H1 (cell line): ENCODE measurements at regions not wholly inside any gene's neighbourhood (a gene's known extent, or its start where the extent isn't known, plus 50 kb on each side); places are given as distances from the start of the nearest gene placed in this dataset.

ENCODE experiments used
- CTCF ChIA-PET: fragments of 300-600 bp; sonication (Branson Sonifier 250); formaldehyde crosslinking; loops from one replicate; lab custom pipeline; 2021; ENCODE audit not compliant: partially characterized antibody; lab: Charles Lee
- POLR2A ChIA-PET: fragments of 300-600 bp; sonication (Branson Sonifier 250); formaldehyde crosslinking; loops from one replicate; lab custom pipeline; 2021; ENCODE audit warnings: inconsistent platforms; ENCODE audit not compliant: partially characterized antibody; lab: Charles Lee
- DNase-seq, 2 experiments: peaks; one replicate each; pipeline versions ENCODE4 v3.0.0 to v3.0.0-alpha.2; 2010 to 2022; ENCODE audit warnings: low spot score in 2 of 2, low read depth in 1 of 2, mixed read lengths in 1 of 2
- FAIRE-seq: peaks from 2 replicates; lab custom pipeline; 2011; peaks lifted over from hg19 to GRCh38; lab: Jason Lieb, UNC
- H2AFZ ChIP-seq: 2 replicates; pipeline ENCODE4 v1.8.1; 2012; ENCODE audit warnings: low read length, inconsistent platforms
- H2AK5ac ChIP-seq: 2 replicates; pipeline ENCODE4 v1.6.1; 2013; ENCODE audit warnings: low read depth, low read length
- H2BK120ac ChIP-seq: replicated peaks from 2 replicates; pipeline ENCODE3; 2013; ENCODE audit warnings: low read depth, low read length, inconsistent platforms
- H2BK12ac ChIP-seq: 2 replicates; pipeline ENCODE4 v1.6.1; 2013; ENCODE audit warnings: low read depth, low read length
- H2BK15ac ChIP-seq: 2 replicates; pipeline ENCODE4 v1.6.1; 2013; ENCODE audit warnings: low read length
- H2BK20ac ChIP-seq: 2 replicates; pipeline ENCODE4 v1.6.1; 2013; ENCODE audit warnings: low read length
- H2BK5ac ChIP-seq: 2 replicates; pipeline ENCODE4 v1.6.1; 2013; ENCODE audit warnings: low read depth, low read length
- H3K14ac ChIP-seq: 2 replicates; pipeline ENCODE4 v1.6.1; 2013; ENCODE audit warnings: inconsistent platforms; ENCODE audit not compliant: insufficient read length
- H3K18ac ChIP-seq: 2 replicates; pipeline ENCODE4 v1.6.1; 2013; ENCODE audit warnings: low read length; ENCODE audit errors: extremely low read depth
- H3K23ac ChIP-seq: 2 replicates; pipeline ENCODE4 v1.6.1; 2013; ENCODE audit warnings: inconsistent platforms; ENCODE audit not compliant: insufficient read length
- H3K23me2 ChIP-seq: 2 replicates; pipeline ENCODE4 v1.6.1; 2013; ENCODE audit warnings: low read depth, low read length
- H3K27ac ChIP-seq: 2 replicates; pipeline ENCODE4 v1.6.1; 2011; ENCODE audit warnings: low read depth, low read length, inconsistent platforms
- H3K27me3 ChIP-seq, 4 experiments: replicated peaks in 1 of 4; 1 replicate in 1 of 4; 2 replicates in 3 of 4; pipeline versions ENCODE4 v1.6.1 to v1.8.1; 2011 to 2013; ENCODE audit warnings: low read length in 3 of 4, mild to moderate bottlenecking in 3 of 4, inconsistent platforms in 2 of 4, mixed read lengths in 2 of 4, moderate library complexity in 1 of 4; ENCODE audit not compliant: control insufficient read depth in 3 of 4, insufficient read depth in 3 of 4; ENCODE audit errors: extremely low read depth in 1 of 4
- H3K36me3 ChIP-seq, 4 experiments: 2 replicates each; pipeline versions ENCODE4 v1.6.1 to v1.8.1; 2011 to 2013; ENCODE audit warnings: mild to moderate bottlenecking in 4 of 4, low read length in 3 of 4, moderate library complexity in 2 of 4, control low read depth in 1 of 4, inconsistent platforms in 1 of 4; ENCODE audit not compliant: insufficient read depth in 4 of 4, control insufficient read depth in 2 of 4
- H3K4ac ChIP-seq: replicated peaks from 2 replicates; pipeline ENCODE3; 2013; ENCODE audit warnings: low read length, low read depth, mixed read lengths, inconsistent platforms; ENCODE audit not compliant: insufficient read length
- H3K4me1 ChIP-seq, 4 experiments: replicated peaks in 1 of 4; 1 replicate in 1 of 4; 2 replicates in 3 of 4; pipeline versions ENCODE4 v1.6.1 to v1.8.1; 2011 to 2013; ENCODE audit warnings: low read length in 3 of 4, inconsistent platforms in 2 of 4, mixed read lengths in 1 of 4; ENCODE audit not compliant: insufficient read depth in 4 of 4, control insufficient read depth in 3 of 4
- H3K4me2 ChIP-seq, 2 experiments: 2 replicates each; pipeline versions ENCODE4 v1.6.1 to v1.8.1; 2011 to 2013; ENCODE audit warnings: low read depth in 2 of 2, low read length in 2 of 2, control low read depth in 1 of 2, inconsistent platforms in 1 of 2, mild to moderate bottlenecking in 1 of 2; ENCODE audit not compliant: insufficient read depth in 1 of 2
- H3K4me3 ChIP-seq, 4 experiments: fragments of 200-600, 300-600 bp in 1 of 4; sonication (generic), shearing (Covaris generic), sonication (Bioruptor Twin) in 1 of 4; 2 replicates each; pipeline versions ENCODE4 v1.5.1 to v1.8.1; 2011 to 2016; ENCODE audit warnings: low read length in 4 of 4, low read depth in 3 of 4, control low read depth in 2 of 4, inconsistent platforms in 2 of 4, mild to moderate bottlenecking in 2 of 4, mixed read lengths in 1 of 4, moderate library complexity in 1 of 4; ENCODE audit not compliant: insufficient read depth in 2 of 4; ENCODE audit errors: extremely low read depth in 1 of 4
- H3K56ac ChIP-seq: replicated peaks from 2 replicates; pipeline ENCODE3; 2013; ENCODE audit warnings: low read depth, mild to moderate bottlenecking, mixed read lengths, low read length, inconsistent platforms; ENCODE audit not compliant: insufficient read length
- H3K79me1 ChIP-seq: 2 replicates; pipeline ENCODE4 v1.6.1; 2013; ENCODE audit warnings: low read depth, low read length, control low read depth
- H3K79me2 ChIP-seq, 2 experiments: 2 replicates each; pipeline versions ENCODE4 v1.6.1 to v1.8.1; 2012 to 2013; ENCODE audit warnings: low read length in 2 of 2, mild to moderate bottlenecking in 2 of 2, inconsistent platforms in 1 of 2; ENCODE audit not compliant: insufficient read depth in 2 of 2, control insufficient read depth in 1 of 2
- H3K9ac ChIP-seq, 4 experiments: replicated peaks in 1 of 4; 1 replicate in 1 of 4; 2 replicates in 3 of 4; pipeline versions ENCODE4 v1.6.1 to v1.8.1; 2011 to 2013; ENCODE audit warnings: low read depth in 3 of 4, low read length in 3 of 4, control low read depth in 2 of 4, mild to moderate bottlenecking in 2 of 4, moderate library complexity in 2 of 4, inconsistent platforms in 1 of 4; ENCODE audit errors: extremely low read depth in 1 of 4
- H3K9me3 ChIP-seq, 2 experiments: 2 replicates each; pipeline versions ENCODE4 v1.6.1 to v1.8.1; 2012 to 2013; ENCODE audit warnings: mild to moderate bottlenecking in 2 of 2, moderate library complexity in 2 of 2, control low read depth in 1 of 2, inconsistent platforms in 1 of 2, low read depth in 1 of 2, low read length in 1 of 2, mixed read lengths in 1 of 2; ENCODE audit not compliant: insufficient read depth in 2 of 2
- H4K20me1 ChIP-seq, 2 experiments: replicated peaks in 1 of 2; 2 replicates each; pipeline versions ENCODE3 to v1.8.1; 2011 to 2013; ENCODE audit warnings: inconsistent platforms in 2 of 2, low read length in 2 of 2, mild to moderate bottlenecking in 1 of 2; ENCODE audit not compliant: insufficient read depth in 2 of 2, control insufficient read depth in 1 of 2
- H4K5ac ChIP-seq: 2 replicates; pipeline ENCODE4 v1.6.1; 2013; ENCODE audit warnings: low read length, low read depth, mixed read lengths, inconsistent platforms; ENCODE audit not compliant: insufficient read length
- H4K8ac ChIP-seq: 2 replicates; pipeline ENCODE4 v1.8.0; 2013; ENCODE audit warnings: mild to moderate bottlenecking, moderate library complexity, low read length, inconsistent platforms; ENCODE audit not compliant: insufficient read depth; ENCODE audit errors: extremely low read depth
- H4K91ac ChIP-seq: replicated peaks from 2 replicates; pipeline ENCODE3; 2013; ENCODE audit warnings: low read length, mixed read lengths, inconsistent platforms; ENCODE audit not compliant: insufficient read length
- PHF8 ChIP-seq: fragments of 200-600 bp; sonication (generic); conservative IDR thresholded peaks from 2 replicates; pipeline ENCODE4 v1.7.1; 2012; ENCODE audit warnings: low read depth, mild to moderate bottlenecking, inconsistent platforms, low read length, moderate library complexity
- RBBP5 ChIP-seq: IDR thresholded peaks from 2 replicates; pipeline ENCODE4 v1.7.1; 2012; ENCODE audit warnings: low read depth, mild to moderate bottlenecking, inconsistent platforms, low read length, moderate library complexity, borderline replicate concordance
- SP1 ChIP-seq: IDR thresholded peaks from 2 replicates; pipeline ENCODE4 v1.6.1; 2011; ENCODE audit warnings: low read depth, low read length
- SRF ChIP-seq: IDR thresholded peaks from 2 replicates; pipeline ENCODE4 v1.6.1; 2011; ENCODE audit warnings: mild to moderate bottlenecking, low read depth, low read length, moderate library complexity
- WGBS, 2 experiments: shearing (Covaris generic) in 1 of 2; methylation state at CpG; one replicate each; pipeline versions ENCODE4 v1.1.6 to v1.1.7; 2013 to 2015; ENCODE audit warnings: low lambda C conversion rate in 2 of 2, mixed read lengths in 2 of 2, inconsistent platforms in 1 of 2, low coverage in 1 of 2, missing lambda C conversion rate in 1 of 2; ENCODE audit not compliant: insufficient replicate concordance in 2 of 2, insufficient coverage in 1 of 2, insufficient read length in 1 of 2; ENCODE audit errors: extremely low coverage in 1 of 2, missing lambda C conversion rate in 1 of 2; 5-methylcytosine and 5-hydroxymethylcytosine counted together
- TF ChIP-seq, protein P1 (sequence below): IDR thresholded peaks from 2 replicates; pipeline ENCODE4 v1.6.1; 2011; ENCODE audit warnings: low read length, improper control_type of control experiment

DNA sequence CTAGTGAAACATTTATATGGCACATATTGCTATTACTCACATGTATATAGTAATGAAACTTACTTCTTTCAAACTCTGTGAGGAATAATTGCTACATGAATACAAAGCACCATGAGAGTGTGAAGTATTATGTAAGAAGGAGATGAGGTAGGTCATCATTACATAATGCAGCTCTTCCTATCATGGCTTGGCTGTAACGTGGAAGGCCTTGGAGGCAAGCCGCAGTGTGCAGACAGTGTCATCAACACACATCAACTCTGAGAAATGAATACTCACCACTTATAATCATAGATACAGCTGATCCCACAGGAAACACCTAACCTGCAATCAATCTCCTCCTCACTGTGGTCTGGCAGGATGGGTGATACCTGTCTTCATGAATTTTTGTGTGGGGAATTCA, 49.9 kb upstream of the CCDC91 start:
- 97% methylated on average over 2 of the region's 2 CpGs; no CpG with 5 or more reads in 1 of the 2 experiments for WGBS, 2 experiments
- FAIRE-seq = no peak

More for the DNA sequence above, 49.9 kb upstream of the CCDC91 start:
- H4K5ac ChIP-seq = no peak overlapping the region
- no peaks in the 10 kb centered on the region for H3K79me2 ChIP-seq
- DNase-seq = no peak
- no peak overlapping the region for H3K4me2 ChIP-seq
- H3K4me1 ChIP-seq = no peaks in the 10 kb centered on the region
- H2BK5ac ChIP-seq = no peak overlapping the region
- H3K9me3 ChIP-seq = no peaks in the 10 kb centered on the region
- no peaks in the 10 kb centered on the region for H4K20me1 ChIP-seq
- no peak overlapping the region for H3K14ac ChIP-seq
- no peaks in the 10 kb centered on the region for H3K36me3 ChIP-seq
- H3K27me3 ChIP-seq = no peaks in the 10 kb centered on the region
- H3K27ac ChIP-seq = no peak overlapping the region
- no peak overlapping the region for H2BK15ac ChIP-seq
- ChIA-PET POLR2A (no interaction called here), CTCF (no interaction called here)
- TF ChIP-seq PHF8 (no peak), RBBP5 (no peak), SP1 (no peak), SRF (no peak)
- TF ChIP-seq, protein P1, sequence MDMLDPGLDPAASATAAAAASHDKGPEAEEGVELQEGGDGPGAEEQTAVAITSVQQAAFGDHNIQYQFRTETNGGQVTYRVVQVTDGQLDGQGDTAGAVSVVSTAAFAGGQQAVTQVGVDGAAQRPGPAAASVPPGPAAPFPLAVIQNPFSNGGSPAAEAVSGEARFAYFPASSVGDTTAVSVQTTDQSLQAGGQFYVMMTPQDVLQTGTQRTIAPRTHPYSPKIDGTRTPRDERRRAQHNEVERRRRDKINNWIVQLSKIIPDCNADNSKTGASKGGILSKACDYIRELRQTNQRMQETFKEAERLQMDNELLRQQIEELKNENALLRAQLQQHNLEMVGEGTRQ = no peak
- no peaks in the 10 kb centered on the region for H3K23me2 ChIP-seq
- no peak overlapping the region; the same call in 1 of the 2 replicates for H2AFZ ChIP-seq
- H3K18ac ChIP-seq = no peak overlapping the region
- no peak overlapping the region for H2BK120ac ChIP-seq
- no peak overlapping the region for H2AK5ac ChIP-seq
- no peaks in the 10 kb centered on the region for H3K79me1 ChIP-seq
- no peak overlapping the region for H4K8ac ChIP-seq
- H3K56ac ChIP-seq = no peak overlapping the region
- H2BK12ac ChIP-seq = no peak overlapping the region
- no peak overlapping the region for H2BK20ac ChIP-seq
- no peak overlapping the region for H3K4ac ChIP-seq
- H3K4me3 ChIP-seq = no peak overlapping the region
- no peak overlapping the region for H3K9ac ChIP-seq
- no peak overlapping the region for H3K23ac ChIP-seq
- no peak overlapping the region for H4K91ac ChIP-seq
